CD4-positive, alpha-beta T cell treated with Interleukin-1 beta for 1 hour (primary cell): ENCODE measurements at regions not wholly inside any gene's neighbourhood (a gene's known extent, or its start where the extent isn't known, plus 50 kb on each side); places are given as distances from the start of the nearest gene placed in this dataset.

ENCODE experiments used
- DNase-seq, 2 donors: peaks; one replicate each; pipeline ENCODE4 v3.0.0-alpha.2; 2020 to 2022

DNA sequence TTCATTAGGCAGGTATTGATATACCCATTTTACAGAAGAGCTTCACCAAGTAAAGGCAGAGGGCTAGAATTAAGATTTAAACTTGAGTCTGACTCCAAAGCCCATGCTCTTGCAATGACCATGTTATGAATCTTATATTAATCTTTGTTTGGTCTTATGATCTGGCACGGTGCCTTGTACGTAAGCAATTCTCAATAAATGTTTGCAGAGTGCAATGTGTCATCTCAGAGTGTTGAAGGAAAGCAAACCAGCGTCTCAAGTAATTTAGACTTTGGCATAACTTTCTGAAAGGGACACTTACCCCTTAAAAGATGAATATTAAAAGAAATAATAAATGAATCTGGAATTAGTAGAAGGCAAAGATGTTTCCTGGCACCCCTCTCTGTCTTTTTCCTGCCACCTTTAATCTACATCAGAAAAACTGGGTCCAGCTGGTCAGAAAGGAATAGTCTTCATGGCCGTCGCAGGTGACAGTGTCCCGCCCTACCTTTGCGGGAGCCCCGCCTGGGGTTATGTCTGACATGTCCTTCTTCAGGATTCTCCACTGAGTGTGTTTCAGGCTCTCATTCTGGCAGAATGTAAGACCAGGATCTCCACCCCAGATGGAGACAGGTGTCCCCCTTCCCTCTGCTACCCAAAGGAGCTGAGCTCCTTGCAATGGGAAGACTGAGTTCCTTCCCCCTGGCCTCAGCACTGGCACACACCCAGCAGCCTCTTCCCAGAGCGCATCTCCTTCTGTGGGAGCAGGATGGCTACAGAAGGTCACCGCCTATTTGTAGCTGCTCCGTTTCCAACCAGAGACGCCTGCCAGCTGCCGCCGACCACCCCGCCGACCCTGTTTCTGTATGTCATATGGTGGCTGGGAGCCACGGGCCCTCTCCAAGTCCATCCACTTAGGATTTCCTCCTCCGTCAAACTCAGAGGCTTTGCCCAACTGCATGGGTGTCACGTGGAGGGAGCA is 266.3 kb upstream of the ECI2 start:
- DNase-seq, result no peak

GRCh38 chr6:4399656-4400055 is 264.3 kb upstream of the ECI2 start:
- DNase-seq, result no peak

DNA sequence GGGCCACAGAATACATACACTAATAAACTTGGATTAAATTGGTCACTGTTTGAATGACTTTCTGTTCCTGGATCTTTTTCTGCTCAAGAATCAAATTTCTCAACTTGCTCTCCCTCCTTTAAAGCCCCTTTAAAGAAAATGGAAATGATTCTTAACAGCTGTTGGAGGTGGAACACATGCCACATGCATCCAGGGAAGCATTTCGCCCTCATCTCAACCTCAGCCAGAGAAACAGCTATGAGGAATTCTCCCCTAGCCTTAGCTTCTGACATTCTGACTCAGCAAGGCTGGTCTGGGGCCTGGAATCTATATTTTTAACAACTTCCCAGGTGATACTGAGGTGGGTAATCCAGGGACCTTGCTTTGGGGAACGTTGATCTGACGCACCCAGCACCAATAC is 263.4 kb upstream of the ECI2 start:
- no peak for DNase-seq

DNA sequence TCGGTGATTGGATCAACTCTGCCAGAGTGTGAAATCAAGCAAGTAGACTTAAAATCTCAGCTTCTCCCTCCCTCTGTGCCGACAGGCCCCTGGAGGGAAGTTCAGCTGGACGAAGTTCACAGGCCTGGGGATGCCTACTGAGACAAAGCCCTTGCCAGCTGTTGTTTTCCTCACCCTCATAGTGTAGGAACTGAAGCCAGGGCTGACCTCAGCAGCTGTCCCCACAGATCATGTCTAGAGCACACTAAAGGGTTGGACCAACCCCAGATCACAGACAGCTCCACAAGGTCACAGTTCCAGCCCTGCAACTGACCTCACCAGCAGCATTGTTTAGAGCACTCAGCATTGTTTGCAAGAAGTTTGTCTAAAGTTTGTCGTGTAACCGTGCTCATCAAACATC is 261.9 kb upstream of the ECI2 start:
- DNase-seq, result no peak

DNA sequence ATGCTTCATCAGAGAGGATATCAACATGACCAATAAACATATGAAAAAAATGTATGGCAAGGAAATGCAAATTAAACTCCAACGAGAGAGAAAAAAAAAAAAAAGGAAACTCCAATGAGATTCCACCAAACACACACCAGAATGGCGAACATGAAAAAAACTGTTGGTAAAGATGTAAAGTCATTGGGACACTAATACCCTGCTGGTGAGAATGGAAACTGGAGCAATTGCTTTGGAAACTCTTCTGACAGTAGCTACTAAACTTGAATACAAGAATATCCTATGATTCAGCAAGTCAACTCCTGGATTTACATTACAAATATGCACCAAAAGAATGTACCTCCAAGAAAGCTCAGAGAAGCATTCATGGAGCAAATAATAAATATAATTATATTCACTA is 260.7 kb upstream of the ECI2 start:
- no peak for DNase-seq

- no peak for DNase-seq
Measured at GRCh38 chr6:4395386-4395785, 260.0 kb upstream of the ECI2 start.

DNA sequence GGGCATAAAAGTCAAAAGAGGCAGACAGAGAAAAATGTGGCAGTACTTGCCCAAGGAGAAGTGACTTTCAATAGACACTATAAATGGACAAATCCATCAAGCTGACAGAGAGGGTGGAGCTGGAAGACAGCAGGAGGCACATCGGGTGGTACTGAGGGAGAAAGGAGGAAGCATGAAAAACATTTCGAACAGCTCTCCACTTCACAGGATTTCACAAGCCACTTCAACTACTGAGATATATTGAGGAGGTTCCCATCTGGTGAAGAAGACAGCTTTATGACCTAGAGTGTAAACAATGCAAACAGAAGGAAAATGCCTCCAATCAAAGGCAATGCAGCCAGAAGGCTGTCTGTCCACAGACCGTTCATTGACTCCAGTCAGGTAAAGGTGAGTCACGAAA is 259.4 kb upstream of the ECI2 start:
- DNase-seq, result no peak

DNA sequence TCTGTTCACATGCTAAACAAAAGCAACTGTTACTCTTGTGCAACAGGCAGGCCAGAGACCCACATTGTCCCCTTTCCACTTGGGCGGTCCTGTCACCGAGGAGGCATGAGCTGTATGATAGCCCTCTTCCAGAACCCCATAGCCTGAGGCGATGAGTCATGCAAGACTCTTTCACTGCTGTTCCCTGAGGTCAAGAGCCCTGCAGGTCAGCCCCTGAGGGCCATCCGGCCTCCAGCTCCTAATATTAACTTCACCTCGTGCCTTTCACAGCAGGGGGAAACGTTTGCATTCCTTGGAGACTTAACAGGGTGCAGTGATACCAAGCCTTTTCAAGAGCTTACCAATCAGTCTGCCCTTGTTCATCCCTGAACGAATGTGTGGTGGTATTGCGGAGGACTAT is 253.3 kb upstream of the ECI2 start:
- no peak for DNase-seq

- no peak for DNase-seq
Measured at GRCh38 chr6:4384656-4385055, 249.3 kb upstream of the ECI2 start.

GRCh38 chr6:4383910-4384638 is 248.7 kb upstream of the ECI2 start:
- DNase-seq, result no peak

DNA sequence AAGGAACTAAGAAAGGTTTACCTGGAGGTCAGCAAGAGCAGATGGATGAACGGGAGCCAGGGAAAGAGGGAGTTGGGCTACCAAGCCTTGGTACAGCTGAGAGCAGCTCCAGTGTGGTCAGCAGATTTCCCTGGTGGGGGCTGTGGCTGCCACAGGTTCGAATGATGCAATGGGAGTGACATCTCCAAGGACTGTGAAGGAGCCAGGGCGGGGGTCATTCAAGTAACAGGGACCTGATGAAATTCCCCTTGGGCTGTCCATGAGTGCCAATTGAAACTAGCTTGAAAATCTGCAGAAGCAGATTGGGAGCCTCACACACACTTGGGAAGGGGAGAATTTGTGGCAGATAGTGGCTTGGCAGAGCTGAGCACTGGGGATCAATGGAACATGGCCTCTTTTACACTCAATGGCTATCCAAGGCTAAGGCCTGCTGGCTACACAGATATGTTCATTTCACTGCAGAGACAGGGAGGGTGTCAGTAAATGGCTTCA is 247.0 kb upstream of the ECI2 start:
- no peak for DNase-seq

DNA sequence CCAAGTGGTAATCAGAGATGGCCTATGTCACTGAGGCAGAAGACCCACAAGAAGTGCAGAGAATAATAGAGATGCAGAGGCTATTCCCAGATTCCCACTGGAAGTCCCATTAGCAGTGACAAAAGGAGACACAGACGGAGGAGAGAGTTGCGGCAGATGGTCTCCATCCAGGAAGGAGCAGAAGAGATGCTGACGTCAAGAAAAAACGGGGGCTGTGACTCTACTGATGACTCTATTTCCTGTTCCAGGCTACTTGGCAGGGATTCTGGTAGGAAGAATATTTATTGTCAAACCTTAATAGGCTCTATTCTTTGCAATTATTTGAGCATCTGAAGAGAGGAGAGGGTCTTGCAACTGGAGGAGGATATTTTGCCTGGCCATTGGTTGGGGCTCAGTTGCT is 246.0 kb upstream of the ECI2 start:
- no peak for DNase-seq

- DNase-seq, result no peak
Measured at GRCh38 chr6:4380881-4381281, 245.5 kb upstream of the ECI2 start.

- no peak for DNase-seq
Measured at GRCh38 chr6:4379958-4380357, 244.6 kb upstream of the ECI2 start.

GRCh38 chr6:4378319-4378996 is 243.1 kb upstream of the ECI2 start:
- no peak for DNase-seq

DNA sequence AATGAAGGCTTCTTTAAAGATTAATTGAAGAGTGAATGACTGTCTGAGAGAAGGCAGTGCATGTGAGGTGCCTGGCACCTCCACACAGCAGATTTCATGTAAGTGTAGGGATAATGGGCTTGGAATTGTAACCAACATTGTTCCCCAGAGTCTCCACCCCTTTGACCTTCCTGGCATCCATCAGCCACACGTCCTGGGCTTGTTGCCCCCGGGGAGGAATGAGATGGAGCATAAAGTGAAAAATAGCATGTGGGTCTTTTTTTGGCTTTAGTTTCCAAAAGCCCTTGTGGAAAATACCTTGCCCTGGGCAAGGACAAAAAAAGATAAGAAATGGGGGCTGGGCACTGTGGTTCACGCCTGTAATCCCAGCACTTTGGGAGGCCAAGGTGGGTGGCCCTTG is 242.2 kb upstream of the ECI2 start:
- no peak for DNase-seq

DNA sequence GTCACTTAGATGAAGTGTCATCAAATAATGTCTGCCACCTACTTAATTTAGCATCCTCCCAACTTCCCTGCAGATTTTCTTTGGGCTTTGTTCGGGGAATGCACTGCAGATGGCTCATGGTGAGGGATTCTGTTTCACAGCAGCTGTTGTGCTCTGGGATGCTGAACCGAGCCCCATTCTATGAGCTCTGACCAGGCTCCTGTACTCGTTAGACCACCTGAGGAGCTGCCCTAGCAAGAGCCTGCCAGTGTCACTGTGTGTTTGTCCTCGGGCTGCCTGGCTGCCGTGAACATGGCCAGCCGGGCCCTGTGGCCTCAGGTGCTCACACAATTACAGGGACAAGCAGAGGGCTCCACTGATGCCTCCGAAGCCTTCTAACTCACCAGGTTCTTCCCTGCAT is 238.8 kb upstream of the ECI2 start:
- no peak for DNase-seq

- DNase-seq, result no peak
Measured at GRCh38 chr6:4372866-4373265, 237.5 kb upstream of the ECI2 start.

- DNase-seq, result no peak
Measured at GRCh38 chr6:4371207-4371921, 236.0 kb upstream of the ECI2 start.

- no peak for DNase-seq
Measured at GRCh38 chr6:4370066-4370465, 234.7 kb upstream of the ECI2 start.

GRCh38 chr6:4369616-4370015 is 234.2 kb upstream of the ECI2 start:
- DNase-seq, result no peak

GRCh38 chr6:4368649-4369048 is 233.3 kb upstream of the ECI2 start:
- no peak for DNase-seq

DNA sequence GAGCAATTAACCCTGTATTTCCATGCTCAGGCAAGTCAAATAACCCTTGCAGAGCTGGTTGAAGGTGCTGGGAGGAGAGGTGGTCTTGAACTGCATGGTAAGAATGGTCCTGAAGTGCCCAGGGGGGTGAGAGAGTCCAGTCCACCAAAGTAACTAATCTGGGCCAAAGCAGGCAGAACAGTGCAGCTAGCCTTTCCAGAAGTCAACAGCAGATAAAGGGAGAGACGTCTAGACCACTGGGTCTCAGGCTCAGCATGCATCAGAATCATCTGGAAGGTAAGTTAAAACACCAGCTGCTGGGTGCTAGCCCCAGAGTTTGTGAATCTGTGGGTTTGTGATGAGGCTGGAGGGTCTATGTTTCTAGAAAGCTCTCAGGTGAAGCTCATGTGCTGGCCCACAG is 232.3 kb upstream of the ECI2 start:
- DNase-seq, result no peak
